HT-29 (cell line): ENCODE measurements at regions not wholly inside any gene's neighbourhood (a gene's known extent, or its start where the extent isn't known, plus 50 kb on each side); places are given as distances from the start of the nearest gene placed in this dataset.
A peak's percentile ranks its signal among the peaks of the same experiment; 100 is the strongest.
"Not testable (repeated sequence)": the region's sequence is repeated elsewhere in the genome, so short reads cannot be mapped to it uniquely, and the experiment has no call there.

Experiments
- DNase-seq: peaks from one replicate; pipeline ENCODE4 v3.0.0-alpha.2; 2015; ENCODE audit warnings: low spot score

GRCh38 chr21:15203740-15204139, 138.9 kb upstream of the NRIP1 start:
- no peak for DNase-seq

- DNase-seq, result peak; percentile 31
Measured at GRCh38 chr21:15204140-15204969, 139.6 kb upstream of the NRIP1 start.

- DNase-seq, result no peak
Measured at GRCh38 chr21:15204970-15205286, 140.1 kb upstream of the NRIP1 start.

GRCh38 chr21:15206514-15206913, 141.7 kb upstream of the NRIP1 start:
- DNase-seq, result no peak

GRCh38 chr21:15207231-15207630, 142.4 kb upstream of the NRIP1 start:
- no peak for DNase-seq

- DNase-seq, result no peak
Measured at GRCh38 chr21:15207635-15208370, 143.0 kb upstream of the NRIP1 start.

- DNase-seq, result no peak
Measured at GRCh38 chr21:15208786-15209185, 144.0 kb upstream of the NRIP1 start.

GRCh38 chr21:15209224-15209623, 144.4 kb upstream of the NRIP1 start:
- no peak for DNase-seq

GRCh38 chr21:15210235-15210678, 145.5 kb upstream of the NRIP1 start:
- DNase-seq, result peak; percentile 38

- DNase-seq, result no peak
Measured at GRCh38 chr21:15211491-15212133, 146.8 kb upstream of the NRIP1 start.

- DNase-seq, result no peak
Measured at GRCh38 chr21:15212206-15212605, 147.4 kb upstream of the NRIP1 start.

GRCh38 chr21:15218476-15218875, 153.7 kb upstream of the NRIP1 start:
- not testable (repeated sequence) for DNase-seq

GRCh38 chr21:15219039-15219438, 154.2 kb upstream of the NRIP1 start:
- DNase-seq, result no peak

GRCh38 chr21:15219894-15220293, 155.1 kb upstream of the NRIP1 start:
- no peak for DNase-seq

- no peak for DNase-seq
Measured at GRCh38 chr21:15221799-15222386, 157.1 kb upstream of the NRIP1 start.

- no peak for DNase-seq
Measured at GRCh38 chr21:15222707-15223106, 157.9 kb upstream of the NRIP1 start.

- no peak for DNase-seq
Measured at GRCh38 chr21:15224346-15225086, 159.7 kb upstream of the NRIP1 start.

GRCh38 chr21:15227919-15228318, 163.1 kb upstream of the NRIP1 start:
- peak; percentile 7 for DNase-seq

GRCh38 chr21:15229390-15229789, 164.6 kb upstream of the NRIP1 start:
- DNase-seq, result no peak

GRCh38 chr21:15233611-15234010, 168.8 kb upstream of the NRIP1 start:
- no peak for DNase-seq

- no peak for DNase-seq
Measured at GRCh38 chr21:15236111-15236510, 171.3 kb upstream of the NRIP1 start.
